GM12878 (cell line): ENCODE measurements at regions not wholly inside any gene's neighbourhood (a gene's known extent, or its start where the extent isn't known, plus 50 kb on each side); places are given as distances from the start of the nearest gene placed in this dataset.

Experiments used
- BCL3 ChIP-seq: IDR thresholded peaks from 2 replicates; pipeline ENCODE4 v1.6.1; 2011; ENCODE audit warnings: borderline replicate concordance, low read depth, mild to moderate bottlenecking, moderate library complexity, low read length; ENCODE audit not compliant: insufficient read depth, poor library complexity, severe bottlenecking
- CBX5 ChIP-seq: sonication (generic); IDR thresholded peaks from 2 replicates; pipeline ENCODE4 v1.6.1; 2016; ENCODE audit warnings: low read depth, moderate library complexity, mild to moderate bottlenecking, inconsistent platforms
- CHD4 ChIP-seq: fragments of 200-600 bp; sonication (generic); IDR thresholded peaks from 2 replicates; pipeline ENCODE4 v1.6.1; 2016; ENCODE audit warnings: mild to moderate bottlenecking
- EP300 ChIP-seq, 2 experiments: fragments of 150-350 bp in 1 of 2; IDR thresholded peaks; 2 replicates each; pipeline ENCODE4 v1.6.1; 2011 to 2012; ENCODE audit warnings: low read depth in 2 of 2, low read length in 2 of 2, borderline replicate concordance in 1 of 2, improper control_type of control experiment in 1 of 2, inconsistent platforms in 1 of 2; ENCODE audit not compliant: control insufficient read depth in 1 of 2
- PAX8 ChIP-seq: fragments of 450-650 bp; IDR thresholded peaks from 2 replicates; pipeline ENCODE4 v1.6.1; 2017; ENCODE audit warnings: mild to moderate bottlenecking, moderate library complexity
- POLR2AphosphoS5 ChIP-seq: IDR thresholded peaks from 2 replicates; pipeline ENCODE4 v1.6.1; 2011; ENCODE audit warnings: mild to moderate bottlenecking, low read length, inconsistent platforms
- ZNF384 ChIP-seq: IDR thresholded peaks from 2 replicates; pipeline ENCODE4 v1.6.1; 2012; ENCODE audit warnings: low read depth, mild to moderate bottlenecking, low read length, improper control_type of control experiment, borderline replicate concordance
- TF ChIP-seq, protein P1 (sequence below), 3 experiments: IDR thresholded peaks in 2 of 3; conservative IDR thresholded peaks in 1 of 3; 2 replicates each; pipeline ENCODE4 v1.5.1; 2011; ENCODE audit warnings: low read depth in 3 of 3, low read length in 3 of 3, mild to moderate bottlenecking in 3 of 3, control low read depth in 2 of 3, moderate library complexity in 2 of 3, inconsistent platforms in 1 of 3, mixed read lengths in 1 of 3; ENCODE audit not compliant: control insufficient read depth in 2 of 3, insufficient read depth in 1 of 3; ENCODE audit errors: extremely low read depth in 1 of 3
- TF ChIP-seq, protein P2 (sequence below): IDR thresholded peaks from 2 replicates; pipeline ENCODE4 v1.6.1; 2011; ENCODE audit warnings: borderline replicate concordance, low read depth, mild to moderate bottlenecking, moderate library complexity, mixed read lengths, low read length; ENCODE audit not compliant: insufficient read depth; ENCODE audit errors: extremely low read length

DNA sequence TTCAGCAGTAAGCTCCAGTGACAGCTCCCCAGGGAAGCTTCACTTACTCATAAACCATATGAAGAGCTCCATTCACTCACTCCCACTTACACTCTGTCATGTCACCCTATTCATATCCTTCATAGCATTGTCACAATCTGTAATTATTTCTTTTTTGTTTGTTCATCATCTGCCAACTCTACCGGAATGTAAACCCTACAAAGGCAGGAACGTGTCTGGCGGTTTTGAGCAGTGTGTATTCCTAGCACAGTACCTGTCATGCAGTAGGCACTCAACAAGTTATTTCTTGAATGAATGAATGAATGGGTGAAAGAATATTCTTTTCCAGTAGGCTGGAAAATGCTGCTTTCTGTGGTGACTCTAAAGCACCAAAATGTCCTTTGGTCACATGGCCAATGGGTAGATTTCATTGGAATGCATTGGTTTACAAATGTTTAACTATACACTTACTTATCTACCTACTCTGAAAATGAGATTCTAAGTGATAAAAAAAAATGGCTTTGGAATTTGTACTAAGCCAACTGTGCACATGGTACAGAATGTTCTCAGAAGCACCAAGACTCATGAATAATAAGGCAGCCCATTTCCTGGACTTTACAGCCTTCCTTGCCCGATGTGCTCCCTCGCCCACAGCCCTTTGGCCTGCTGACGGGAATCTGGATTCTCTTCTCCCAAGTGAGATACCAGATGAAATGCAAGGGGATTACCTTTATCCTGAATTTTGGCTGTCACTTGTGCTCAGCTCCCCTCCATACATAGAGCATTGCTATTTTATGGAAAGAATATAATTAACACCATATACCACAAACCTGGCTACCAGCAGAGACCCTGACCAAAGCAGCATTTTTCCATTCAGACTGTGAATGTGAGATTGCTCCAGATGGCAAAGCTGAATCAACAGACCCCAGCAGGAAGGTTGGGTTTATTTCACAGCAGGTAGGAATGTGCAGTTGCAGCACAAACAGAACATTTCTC is 273.3 kb downstream of the ALDH8A1 start:
- TF ChIP-seq PAX8 (no peak), ZNF384 (no peak), POLR2AphosphoS5 (no peak), CBX5 (no peak), EP300 (IDR thresholded peaks at IDR 0.05; ENCODE audit: borderline replicate concordance in 1 of 2, control insufficient read depth in 1 of 2, low read depth in 2 of 2, low read length in 2 of 2) (no peak), CHD4 (no peak), BCL3 (no peak)
- TF ChIP-seq, protein P1, sequence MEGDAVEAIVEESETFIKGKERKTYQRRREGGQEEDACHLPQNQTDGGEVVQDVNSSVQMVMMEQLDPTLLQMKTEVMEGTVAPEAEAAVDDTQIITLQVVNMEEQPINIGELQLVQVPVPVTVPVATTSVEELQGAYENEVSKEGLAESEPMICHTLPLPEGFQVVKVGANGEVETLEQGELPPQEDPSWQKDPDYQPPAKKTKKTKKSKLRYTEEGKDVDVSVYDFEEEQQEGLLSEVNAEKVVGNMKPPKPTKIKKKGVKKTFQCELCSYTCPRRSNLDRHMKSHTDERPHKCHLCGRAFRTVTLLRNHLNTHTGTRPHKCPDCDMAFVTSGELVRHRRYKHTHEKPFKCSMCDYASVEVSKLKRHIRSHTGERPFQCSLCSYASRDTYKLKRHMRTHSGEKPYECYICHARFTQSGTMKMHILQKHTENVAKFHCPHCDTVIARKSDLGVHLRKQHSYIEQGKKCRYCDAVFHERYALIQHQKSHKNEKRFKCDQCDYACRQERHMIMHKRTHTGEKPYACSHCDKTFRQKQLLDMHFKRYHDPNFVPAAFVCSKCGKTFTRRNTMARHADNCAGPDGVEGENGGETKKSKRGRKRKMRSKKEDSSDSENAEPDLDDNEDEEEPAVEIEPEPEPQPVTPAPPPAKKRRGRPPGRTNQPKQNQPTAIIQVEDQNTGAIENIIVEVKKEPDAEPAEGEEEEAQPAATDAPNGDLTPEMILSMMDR (IDR thresholded peaks at IDR 0.05 in 2 of 3, conservative IDR thresholded peaks at IDR 0.05 in 1 of 3; ENCODE audit: control insufficient read depth in 2 of 3, extremely low read depth in 1 of 3, insufficient read depth in 1 of 3, low read depth in 3 of 3, low read length in 3 of 3), result no peak
- TF ChIP-seq, protein P2, sequence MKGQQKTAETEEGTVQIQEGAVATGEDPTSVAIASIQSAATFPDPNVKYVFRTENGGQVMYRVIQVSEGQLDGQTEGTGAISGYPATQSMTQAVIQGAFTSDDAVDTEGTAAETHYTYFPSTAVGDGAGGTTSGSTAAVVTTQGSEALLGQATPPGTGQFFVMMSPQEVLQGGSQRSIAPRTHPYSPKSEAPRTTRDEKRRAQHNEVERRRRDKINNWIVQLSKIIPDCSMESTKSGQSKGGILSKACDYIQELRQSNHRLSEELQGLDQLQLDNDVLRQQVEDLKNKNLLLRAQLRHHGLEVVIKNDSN, result no peak
